Right atrium auricular region (tissue), 2 donors: ENCODE measurements at regions not wholly inside any gene's neighbourhood (a gene's known extent, or its start where the extent isn't known, plus 50 kb on each side); places are given as distances from the start of the nearest gene placed in this dataset.
A peak's percentile ranks its signal among the peaks of the same experiment; 100 is the strongest.

Experiments
- DNase-seq: peaks from one replicate; pipeline ENCODE4 v3.0.0-alpha.2; 2019; ENCODE audit warnings: low spot score
- H3K27ac ChIP-seq, 2 donors: fragments of 200-600 bp; sonication (generic); 1 replicate in 1 of 2; 2 replicates in 1 of 2; pipeline ENCODE4 v1.5.1; 2016 to 2019
- H3K27me3 ChIP-seq, 2 donors: fragments of 200-600 bp; sonication (generic); one replicate each; pipeline versions ENCODE4 v1.5.1 to v1.6.0; 2017 to 2019
- H3K36me3 ChIP-seq: fragments of 200-600 bp; sonication (generic); one replicate; pipeline ENCODE4 v1.5.1; 2016
- H3K4me1 ChIP-seq, 2 donors: fragments of 200-600 bp; sonication (generic); one replicate each; pipeline versions ENCODE4 v1.5.1 to v1.6.0; 2017 to 2019
- H3K4me3 ChIP-seq, 2 donors: fragments of 200-600 bp; sonication (generic); 1 replicate in 1 of 2; 2 replicates in 1 of 2; pipeline ENCODE4 v1.5.1; 2017 to 2019; ENCODE audit warnings: mild to moderate bottlenecking in 1 of 2, moderate library complexity in 1 of 2
- H3K9me3 ChIP-seq, 2 donors: fragments of 200-600 bp; sonication (generic); one replicate each; pipeline ENCODE4 v1.5.1; 2019
- CTCF ChIP-seq, 2 donors: fragments of 200-600 bp; sonication (generic); IDR thresholded peaks; one replicate each; pipeline ENCODE4 v1.5.1; 2019; ENCODE audit warnings: antibody characterized with exemption in 2 of 2

GRCh38 chr6:148240861-148241477 is 101.7 kb upstream of the SASH1 start:
- H3K27ac ChIP-seq, result peak overlapping the region; percentile 2 to 61
- H3K4me1 ChIP-seq, result peaks cover 0 to 38% of the 10 kb centered on the region in 2 donors
- TF ChIP-seq CTCF (IDR thresholded peaks at IDR 0.05), result no peak

GRCh38 chr6:148242180-148242579 is 100.5 kb upstream of the SASH1 start:
- H3K4me3 ChIP-seq, result no peak overlapping the region
- no peak for TF ChIP-seq CTCF (IDR thresholded peaks at IDR 0.05)
- no peak for DNase-seq
- no peaks in the 10 kb centered on the region for H3K9me3 ChIP-seq
- peaks cover 0 to 38% of the 10 kb centered on the region in 2 donors for H3K4me1 ChIP-seq
- H3K36me3 ChIP-seq, result no peaks in the 10 kb centered on the region
- peak overlapping the region; percentile 0 to 34 for H3K27ac ChIP-seq
- no peaks in the 10 kb centered on the region for H3K27me3 ChIP-seq

More at GRCh38 chr6:148240861-148241477, 101.7 kb upstream of the SASH1 start:
- Histone ChIP-seq H3K27me3 (no peaks in the 10 kb centered on the region), H3K4me3 (no peak overlapping the region), H3K9me3 (no peaks in the 10 kb centered on the region), H3K36me3 (no peaks in the 10 kb centered on the region)
- no peak for DNase-seq

GRCh38 chr6:148244217-148244935 is 98.3 kb upstream of the SASH1 start:
- no peak for DNase-seq
- H3K4me3 ChIP-seq, result no peak overlapping the region
- H3K36me3 ChIP-seq, result no peaks in the 10 kb centered on the region
- no peaks in the 10 kb centered on the region for H3K27me3 ChIP-seq
- peaks cover 0 to 36% of the 10 kb centered on the region in 2 donors for H3K4me1 ChIP-seq
- no peaks in the 10 kb centered on the region for H3K9me3 ChIP-seq
- peak overlapping the region; percentile 8 to 59 for H3K27ac ChIP-seq
- TF ChIP-seq CTCF (IDR thresholded peaks at IDR 0.05), result no peak

- Histone ChIP-seq H3K4me1 (peaks cover 0 to 16% of the 10 kb centered on the region in 2 donors), H3K4me3 (no peak overlapping the region), H3K9me3 (no peaks in the 10 kb centered on the region), H3K27ac (no peak overlapping the region), H3K36me3 (no peaks in the 10 kb centered on the region), H3K27me3 (no peaks in the 10 kb centered on the region)
- no peak for DNase-seq
- no peak for TF ChIP-seq CTCF (IDR thresholded peaks at IDR 0.05)
Observed at GRCh38 chr6:148247386-148248063, 95.1 kb upstream of the SASH1 start.

- Histone ChIP-seq H3K27me3 (no peaks in the 10 kb centered on the region), H3K4me3 (no peak overlapping the region), H3K9me3 (no peaks in the 10 kb centered on the region), H3K36me3 (no peaks in the 10 kb centered on the region), H3K4me1 (peaks cover 0 to 10% of the 10 kb centered on the region in 2 donors), H3K27ac (no peak overlapping the region)
- TF ChIP-seq CTCF (IDR thresholded peaks at IDR 0.05), result no peak
- no peak for DNase-seq
Observed at GRCh38 chr6:148249160-148249559, 93.5 kb upstream of the SASH1 start.
